NT2/D1 (cell line): ENCODE measurements at regions not wholly inside any gene's neighbourhood (a gene's known extent, or its start where the extent isn't known, plus 50 kb on each side); places are given as distances from the start of the nearest gene placed in this dataset.

Source experiments
- DNase-seq: peaks from one replicate; pipeline ENCODE4 v3.0.0-alpha.2; 2011; ENCODE audit warnings: low read depth, low spot score
- H3K27me3 ChIP-seq: 2 replicates; pipeline ENCODE4 v1.6.0; 2011; ENCODE audit warnings: mild to moderate bottlenecking; ENCODE audit not compliant: insufficient read length, insufficient read depth
- H3K36me3 ChIP-seq: 2 replicates; pipeline ENCODE4 v1.6.1; 2011; ENCODE audit warnings: mild to moderate bottlenecking, low read length, mixed read lengths; ENCODE audit not compliant: insufficient read depth, insufficient read length
- H3K4me1 ChIP-seq: 2 replicates; pipeline ENCODE4 v1.5.1; 2011; ENCODE audit not compliant: insufficient read depth, insufficient read length
- H3K4me3 ChIP-seq: 2 replicates; pipeline ENCODE4 v1.5.1; 2011; ENCODE audit warnings: low read depth; ENCODE audit not compliant: insufficient read length
- H3K9ac ChIP-seq: 2 replicates; pipeline ENCODE4 v1.6.0; 2011; ENCODE audit warnings: low read depth; ENCODE audit not compliant: insufficient read length
- H3K9me3 ChIP-seq: 2 replicates; pipeline ENCODE4 v1.5.1; 2011; ENCODE audit warnings: mild to moderate bottlenecking, low read length; ENCODE audit not compliant: insufficient read depth
- SUZ12 ChIP-seq: IDR thresholded peaks from 2 replicates; pipeline ENCODE4 v1.6.1; 2011; ENCODE audit not compliant: insufficient read length, insufficient read depth; ENCODE audit errors: extremely low read depth
- YY1 ChIP-seq: IDR thresholded peaks from 2 replicates; pipeline ENCODE4 v1.6.1; 2011; ENCODE audit not compliant: insufficient read length, insufficient read depth
- ZNF274 ChIP-seq: IDR thresholded peaks from 2 replicates; pipeline ENCODE4 v1.6.1; 2011; ENCODE audit warnings: mild to moderate bottlenecking, low read depth, low read length

DNA sequence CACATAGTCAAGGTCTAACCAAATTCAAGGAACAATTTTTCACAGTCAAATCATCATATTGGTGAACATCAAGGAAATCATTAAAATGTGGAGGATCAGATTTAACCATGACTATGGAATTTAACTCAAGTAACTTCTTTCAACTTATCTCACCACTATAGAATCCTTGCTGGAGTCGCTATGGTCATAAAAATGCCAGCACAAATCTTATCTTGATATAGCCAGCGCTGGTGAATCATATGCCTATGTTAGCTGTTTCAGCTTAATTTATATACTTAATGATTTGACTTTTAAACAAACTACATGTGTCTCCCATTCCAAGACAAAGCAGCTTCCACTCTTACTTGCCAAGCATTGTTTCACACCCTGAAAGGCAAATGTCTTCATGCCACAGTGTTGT, 416.4 kb downstream of the CDH11 start:
- Histone ChIP-seq H3K4me1 (no peaks in the 10 kb centered on the region), H3K9me3 (no peaks in the 10 kb centered on the region), H3K27me3 (no peaks in the 10 kb centered on the region), H3K9ac (no peak overlapping the region), H3K36me3 (no peaks in the 10 kb centered on the region), H3K4me3 (no peak overlapping the region)
- DNase-seq, result no peak
- TF ChIP-seq SUZ12, result no peak
- TF ChIP-seq ZNF274, result no peak

DNA sequence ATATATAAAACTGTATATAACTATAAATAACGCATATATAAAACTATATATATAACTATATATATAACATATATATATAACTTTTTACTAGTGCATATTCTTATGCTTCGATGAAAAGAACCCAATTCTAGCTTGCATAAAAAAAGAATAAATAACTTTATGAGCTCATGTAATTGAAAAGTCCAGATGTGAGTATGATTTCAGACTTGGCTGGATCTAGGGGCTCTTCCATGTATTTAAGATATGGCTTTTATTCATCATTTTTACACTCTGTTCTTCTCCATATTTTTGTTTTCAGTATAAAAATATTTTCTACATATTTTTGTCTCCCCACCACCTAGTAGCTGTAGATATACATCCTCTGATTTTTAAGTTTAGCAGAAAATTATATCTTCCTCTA, 417.5 kb downstream of the CDH11 start:
- TF ChIP-seq YY1 (no peak), SUZ12 (no peak), ZNF274 (no peak)
- H3K9me3 ChIP-seq, result no peaks in the 10 kb centered on the region
- H3K4me1 ChIP-seq, result no peaks in the 10 kb centered on the region
- DNase-seq, result no peak
- H3K4me3 ChIP-seq, result no peak overlapping the region
- no peaks in the 10 kb centered on the region for H3K36me3 ChIP-seq
- H3K27me3 ChIP-seq, result no peaks in the 10 kb centered on the region
- no peak overlapping the region for H3K9ac ChIP-seq

DNA sequence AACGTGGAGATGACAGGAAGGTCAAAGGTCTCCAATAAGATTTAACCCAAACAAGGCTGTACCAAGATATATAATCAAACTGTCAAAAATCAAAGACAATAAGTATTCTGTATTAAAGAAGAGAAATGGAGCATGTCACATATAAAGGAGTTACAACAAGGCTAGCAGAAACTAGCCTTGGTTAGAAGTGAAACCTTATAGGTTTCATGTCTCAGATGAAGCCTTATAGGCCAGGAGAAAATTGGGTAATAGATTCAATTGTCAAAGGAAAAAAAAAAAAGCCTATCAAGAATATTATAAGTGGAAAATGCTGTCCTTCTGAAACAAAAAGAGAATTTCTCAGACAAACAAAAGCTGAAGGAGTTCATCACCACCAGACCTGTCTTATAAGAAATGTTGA, 419.4 kb downstream of the CDH11 start:
- Histone ChIP-seq H3K4me1 (no peaks in the 10 kb centered on the region), H3K9me3 (no peaks in the 10 kb centered on the region), H3K27me3 (no peaks in the 10 kb centered on the region), H3K4me3 (no peak overlapping the region), H3K36me3 (no peaks in the 10 kb centered on the region), H3K9ac (no peak overlapping the region)
- TF ChIP-seq YY1 (no peak), SUZ12 (no peak), ZNF274 (no peak)
- no peak for DNase-seq

DNA sequence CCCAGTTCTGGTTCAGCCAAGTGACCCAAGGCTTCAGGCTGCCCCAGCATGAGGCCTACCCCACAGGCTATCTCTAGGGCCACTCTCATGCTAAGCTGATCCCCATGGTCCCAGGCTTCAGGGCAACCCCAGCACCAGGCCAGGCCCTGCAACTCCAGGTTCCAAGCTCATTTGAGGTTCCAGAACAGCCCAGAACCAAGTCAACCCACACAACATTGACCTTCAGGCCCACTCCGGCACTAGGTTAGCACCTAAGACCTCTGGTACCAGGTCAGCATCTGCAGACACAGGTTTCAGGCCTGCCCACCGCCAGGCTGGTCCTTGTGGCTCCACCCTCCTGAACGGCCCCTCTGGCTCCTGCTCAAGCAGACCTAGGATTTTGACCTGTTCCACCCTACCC, 421.2 kb downstream of the CDH11 start:
- Histone ChIP-seq H3K4me1 (no peaks in the 10 kb centered on the region), H3K36me3 (no peaks in the 10 kb centered on the region), H3K9me3 (no peaks in the 10 kb centered on the region), H3K9ac (no peak overlapping the region), H3K27me3 (no peaks in the 10 kb centered on the region), H3K4me3 (no peak overlapping the region)
- TF ChIP-seq SUZ12, result no peak
- TF ChIP-seq ZNF274, result no peak
- TF ChIP-seq YY1, result no peak
- no peak for DNase-seq

DNA sequence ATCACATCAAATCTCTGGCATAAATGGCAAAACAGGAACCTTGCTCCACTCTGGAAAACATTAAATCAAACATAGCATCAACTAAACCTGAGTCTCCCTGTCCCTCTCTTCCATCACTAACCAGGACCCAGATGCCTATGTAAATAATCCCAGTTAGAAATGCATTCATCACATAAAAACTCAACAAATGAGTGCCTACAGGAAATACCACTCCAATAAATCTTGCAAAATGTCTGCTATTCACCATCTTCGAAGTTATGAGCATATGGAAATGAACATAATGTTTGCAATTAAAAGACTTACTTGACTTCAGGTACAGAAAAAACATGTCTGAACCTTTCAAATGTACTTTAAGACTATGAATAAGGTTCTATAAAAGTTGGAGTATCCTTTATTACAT, 425.0 kb downstream of the CDH11 start:
- H3K36me3 ChIP-seq, result no peaks in the 10 kb centered on the region
- no peak overlapping the region for H3K4me3 ChIP-seq
- no peak for TF ChIP-seq SUZ12
- TF ChIP-seq YY1, result no peak
- TF ChIP-seq ZNF274, result no peak
- no peak for DNase-seq
- H3K27me3 ChIP-seq, result no peaks in the 10 kb centered on the region
- H3K9ac ChIP-seq, result no peak overlapping the region
- no peaks in the 10 kb centered on the region for H3K9me3 ChIP-seq
- H3K4me1 ChIP-seq, result no peaks in the 10 kb centered on the region

DNA sequence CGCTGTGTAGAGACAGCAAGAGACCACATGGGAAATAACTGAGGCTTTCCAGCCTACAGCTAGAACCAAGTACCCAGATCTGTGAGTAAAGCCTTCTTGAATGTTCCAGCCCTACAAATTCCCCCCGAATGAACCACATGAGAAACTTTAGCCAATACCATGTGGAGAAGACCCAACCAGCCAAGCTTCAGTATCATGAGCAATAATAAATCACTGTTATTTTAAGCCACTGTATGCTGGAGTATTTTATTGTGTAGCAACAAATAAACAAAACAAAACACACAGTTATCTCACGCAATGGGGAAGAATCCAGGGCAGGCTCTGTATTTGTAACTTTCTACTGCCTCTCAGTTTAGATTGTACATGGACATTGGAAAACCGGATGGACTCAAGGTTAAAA, 426.2 kb downstream of the CDH11 start:
- Histone ChIP-seq H3K9me3 (no peaks in the 10 kb centered on the region), H3K9ac (no peak overlapping the region), H3K36me3 (no peaks in the 10 kb centered on the region), H3K27me3 (no peaks in the 10 kb centered on the region), H3K4me1 (no peaks in the 10 kb centered on the region), H3K4me3 (no peak overlapping the region)
- TF ChIP-seq SUZ12, result no peak
- no peak for TF ChIP-seq ZNF274
- no peak for TF ChIP-seq YY1
- DNase-seq, result no peak

DNA sequence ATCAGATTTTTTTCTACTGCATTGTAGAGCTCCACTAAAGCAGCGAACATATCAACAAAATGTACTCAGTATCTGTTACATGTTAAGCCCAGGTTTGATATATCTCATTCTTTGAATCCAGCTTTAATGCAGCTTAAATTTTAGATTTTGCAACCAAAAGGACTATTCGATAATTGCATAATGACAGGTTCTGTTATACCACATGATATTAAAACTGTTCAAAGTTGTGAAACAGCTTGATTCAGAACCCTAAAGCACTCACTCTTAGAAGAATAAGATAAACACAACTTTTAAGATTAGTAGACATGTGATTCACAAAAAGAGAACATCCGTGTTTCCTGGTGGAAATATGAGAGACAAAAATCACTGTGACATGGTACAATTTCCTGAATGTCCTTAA, 427.9 kb downstream of the CDH11 start:
- Histone ChIP-seq H3K36me3 (no peaks in the 10 kb centered on the region), H3K27me3 (no peaks in the 10 kb centered on the region), H3K9me3 (no peaks in the 10 kb centered on the region), H3K4me3 (no peak overlapping the region), H3K4me1 (no peaks in the 10 kb centered on the region), H3K9ac (no peak overlapping the region)
- DNase-seq, result no peak
- TF ChIP-seq SUZ12, result no peak
- no peak for TF ChIP-seq YY1
- TF ChIP-seq ZNF274, result no peak

DNA sequence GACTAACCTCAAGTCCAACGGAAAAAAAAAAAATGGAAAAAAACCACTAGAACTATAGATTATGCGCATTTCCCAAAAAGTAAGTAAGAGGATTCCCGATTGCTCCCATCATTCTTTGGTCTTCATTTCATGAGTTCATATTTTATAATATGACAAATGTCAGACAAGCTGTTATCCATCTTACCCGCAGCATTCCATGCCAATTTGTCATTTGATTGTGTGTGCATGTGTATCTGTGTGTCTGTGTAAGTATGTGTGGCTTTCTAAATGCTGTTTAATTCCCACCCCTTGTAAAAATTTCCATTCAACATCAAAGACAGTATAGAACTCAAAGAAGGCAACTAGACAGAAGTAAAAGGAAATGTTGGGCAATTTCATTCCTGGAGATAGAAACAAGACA, 434.1 kb downstream of the CDH11 start:
- H3K27me3 ChIP-seq, result no peaks in the 10 kb centered on the region
- no peak for TF ChIP-seq YY1
- no peak for TF ChIP-seq ZNF274
- no peak for TF ChIP-seq SUZ12

More for the DNA sequence above, 434.1 kb downstream of the CDH11 start:
- Histone ChIP-seq H3K4me3 (no peak overlapping the region), H3K9me3 (no peaks in the 10 kb centered on the region), H3K36me3 (no peaks in the 10 kb centered on the region), H3K4me1 (no peaks in the 10 kb centered on the region), H3K9ac (no peak overlapping the region)
- no peak for DNase-seq
